ENCODE measurements at regions not wholly inside any gene's neighbourhood (a gene's known extent, or its start where the extent isn't known, plus 50 kb on each side); places are given as distances from the start of the nearest gene placed in this dataset.

DNA sequence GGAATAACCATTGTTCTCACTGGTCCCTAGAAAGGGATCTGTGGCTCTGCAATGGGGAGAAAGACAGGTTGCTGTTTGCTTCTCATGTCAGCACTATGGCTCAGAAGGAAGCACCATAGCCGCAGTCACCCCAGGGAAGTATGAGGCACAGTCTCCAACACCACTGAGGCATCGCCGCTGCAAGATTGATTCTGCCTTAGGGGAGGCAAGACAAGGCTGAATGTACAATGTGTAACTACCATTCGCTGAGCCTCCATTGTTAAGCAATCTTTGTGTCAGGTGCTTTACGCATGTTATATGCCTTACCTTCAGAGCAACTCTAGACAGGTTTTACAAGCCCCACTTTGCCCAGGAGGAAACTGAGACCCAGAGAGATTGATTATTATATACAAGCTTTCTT lies 100.7 kb upstream of the KCNMB2 start:
- Histone ChIP-seq H3K27ac (no peak overlapping the region), H3K27me3 (no peaks in the 10 kb centered on the region), H3K4me3 (no peak overlapping the region), H3K4me1 (replicated peaks in 1 of 2) (no peaks in the 10 kb centered on the region), H3K9me3 (replicated peaks in 1 of 3) (no peaks in the 10 kb centered on the region), H3K36me3 (replicated peaks in 1 of 2) (no peaks in the 10 kb centered on the region)
- no peak for DNase-seq
- WGBS, 4 donors, result 73 to 90% (median 83%) methylated on average over 2 to 5 of the region's 5 CpGs
- TF ChIP-seq, protein P1, sequence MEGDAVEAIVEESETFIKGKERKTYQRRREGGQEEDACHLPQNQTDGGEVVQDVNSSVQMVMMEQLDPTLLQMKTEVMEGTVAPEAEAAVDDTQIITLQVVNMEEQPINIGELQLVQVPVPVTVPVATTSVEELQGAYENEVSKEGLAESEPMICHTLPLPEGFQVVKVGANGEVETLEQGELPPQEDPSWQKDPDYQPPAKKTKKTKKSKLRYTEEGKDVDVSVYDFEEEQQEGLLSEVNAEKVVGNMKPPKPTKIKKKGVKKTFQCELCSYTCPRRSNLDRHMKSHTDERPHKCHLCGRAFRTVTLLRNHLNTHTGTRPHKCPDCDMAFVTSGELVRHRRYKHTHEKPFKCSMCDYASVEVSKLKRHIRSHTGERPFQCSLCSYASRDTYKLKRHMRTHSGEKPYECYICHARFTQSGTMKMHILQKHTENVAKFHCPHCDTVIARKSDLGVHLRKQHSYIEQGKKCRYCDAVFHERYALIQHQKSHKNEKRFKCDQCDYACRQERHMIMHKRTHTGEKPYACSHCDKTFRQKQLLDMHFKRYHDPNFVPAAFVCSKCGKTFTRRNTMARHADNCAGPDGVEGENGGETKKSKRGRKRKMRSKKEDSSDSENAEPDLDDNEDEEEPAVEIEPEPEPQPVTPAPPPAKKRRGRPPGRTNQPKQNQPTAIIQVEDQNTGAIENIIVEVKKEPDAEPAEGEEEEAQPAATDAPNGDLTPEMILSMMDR (IDR thresholded peaks at IDR 0.05), result no peak
- no peak for TF ChIP-seq POLR2A (IDR thresholded peaks at IDR 0.05)
- intact Hi-C loops (cut with DNase I), result loop anchor here in 1 of 2 donors (5.0 kb wide), 1 partner anchor 532 kb away; no protein-coding TSS in a partner anchor

DNA sequence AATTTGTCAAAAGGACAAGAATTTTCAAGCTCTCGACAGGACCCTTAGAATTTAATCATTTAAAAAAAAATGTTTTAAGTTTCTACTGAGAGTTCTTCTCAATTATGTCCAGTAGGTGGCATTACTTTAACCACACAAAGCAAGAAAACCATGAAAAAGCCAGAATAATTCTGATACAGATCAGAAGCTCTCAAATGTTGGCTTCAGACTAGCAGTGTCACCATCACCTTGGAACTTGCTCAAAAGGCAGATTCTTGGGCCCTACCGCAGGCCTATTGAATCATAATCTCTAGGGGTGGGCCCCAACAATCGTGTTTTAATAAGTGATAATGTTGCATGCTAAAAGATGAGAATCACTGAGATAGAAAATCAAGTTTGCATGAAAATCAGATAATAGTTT lies 99.5 kb upstream of the KCNMB2 start:
- WGBS, 4 donors, result 15 to 21% (median 17%) methylated on average over 3 of the region's 3 CpGs
- no peak for DNase-seq
- H3K36me3 ChIP-seq (replicated peaks in 1 of 2), result no peaks in the 10 kb centered on the region
- TF ChIP-seq, protein P1 (IDR thresholded peaks at IDR 0.05), result peak; percentile 42 to 69 (median 51)
- no peak for TF ChIP-seq POLR2A (IDR thresholded peaks at IDR 0.05)
- no peak overlapping the region for H3K4me3 ChIP-seq
- H3K9me3 ChIP-seq (replicated peaks in 1 of 3), result no peaks in the 10 kb centered on the region
- H3K4me1 ChIP-seq (replicated peaks in 1 of 2), result no peaks in the 10 kb centered on the region
- H3K27ac ChIP-seq, result no peak overlapping the region
- intact Hi-C loops (cut with DNase I), result loop anchor here in 1 of 2 donors (5.0 kb wide), 1 partner anchor 531 kb away; no protein-coding TSS in a partner anchor
- no peaks in the 10 kb centered on the region for H3K27me3 ChIP-seq

DNA sequence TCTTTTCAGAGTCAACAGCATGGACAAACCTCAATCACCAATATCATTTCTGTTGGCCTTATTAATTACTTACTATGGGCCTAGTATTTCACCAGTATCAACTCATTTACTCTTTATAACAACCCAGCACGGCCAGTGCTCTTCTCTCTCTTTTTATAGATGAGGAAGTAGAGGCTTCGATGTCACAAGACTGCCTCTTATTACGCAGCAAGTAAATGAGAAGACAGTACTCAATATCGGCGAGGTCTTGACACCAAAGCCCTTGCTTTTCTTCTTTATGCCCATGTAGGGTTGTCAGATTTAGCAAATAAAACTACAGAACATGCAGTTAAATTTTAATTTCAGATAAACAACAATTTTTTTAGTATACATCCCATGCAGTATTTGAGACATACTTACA lies 99.0 kb upstream of the KCNMB2 start:
- Histone ChIP-seq H3K27me3 (no peaks in the 10 kb centered on the region), H3K9me3 (replicated peaks in 1 of 3) (no peaks in the 10 kb centered on the region), H3K36me3 (replicated peaks in 1 of 2) (no peaks in the 10 kb centered on the region), H3K4me1 (replicated peaks in 1 of 2) (no peaks in the 10 kb centered on the region), H3K4me3 (no peak overlapping the region), H3K27ac (no peak overlapping the region)
- no peak for TF ChIP-seq POLR2A (IDR thresholded peaks at IDR 0.05)
- TF ChIP-seq, protein P1 (IDR thresholded peaks at IDR 0.05), result no peak
- 78 to 85% (median 81%) methylated on average over 5 of the region's 5 CpGs for WGBS, 4 donors
- intact Hi-C loops (cut with DNase I), result loop anchor here in 1 of 2 donors (5.0 kb wide), 1 partner anchor 530 kb away; no protein-coding TSS in a partner anchor
- DNase-seq, result no peak

DNA sequence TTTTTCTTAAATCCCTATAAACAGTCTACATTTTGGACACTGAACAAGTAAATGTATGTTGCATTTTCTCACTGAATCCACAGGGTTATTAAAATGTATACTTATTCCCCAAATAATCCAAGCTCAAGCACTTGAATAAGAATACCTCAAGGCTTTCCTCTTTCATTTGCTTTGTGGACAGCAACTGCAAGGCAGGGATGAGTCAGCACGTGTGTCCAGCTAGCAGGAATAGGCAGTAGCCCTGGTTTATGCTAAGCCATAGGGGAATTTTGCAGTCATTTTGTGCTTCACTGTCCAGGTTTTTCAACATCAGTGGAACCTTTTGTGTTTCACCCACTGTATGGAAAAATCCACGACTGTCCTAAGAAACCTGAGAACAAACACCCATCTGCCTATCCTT lies 96.7 kb upstream of the KCNMB2 start:
- H3K4me3 ChIP-seq, result no peak overlapping the region
- no peak overlapping the region for H3K27ac ChIP-seq
- no peaks in the 10 kb centered on the region for H3K36me3 ChIP-seq (replicated peaks in 1 of 2)
- WGBS, 4 donors, result 42 to 77% (median 54%) methylated on average over 2 of the region's 2 CpGs
- no peaks in the 10 kb centered on the region for H3K4me1 ChIP-seq (replicated peaks in 1 of 2)
- TF ChIP-seq POLR2A (IDR thresholded peaks at IDR 0.05), result no peak
- TF ChIP-seq, protein P1 (IDR thresholded peaks at IDR 0.05), result no peak
- H3K27me3 ChIP-seq, result no peaks in the 10 kb centered on the region
- H3K9me3 ChIP-seq (replicated peaks in 1 of 3), result no peaks in the 10 kb centered on the region
- DNase-seq, result peak in 2 of 7 donors; percentile 15 to 26
- intact Hi-C loops (cut with DNase I), result loop anchor here in 1 of 2 donors (5.0 kb wide), 1 partner anchor 528 kb away; no protein-coding TSS in a partner anchor

Measured in adrenal gland (tissue), 9 donors.